Calu3 (cell line): ENCODE measurements at regions not wholly inside any gene's neighbourhood (a gene's known extent, or its start where the extent isn't known, plus 50 kb on each side); places are given as distances from the start of the nearest gene placed in this dataset.

Source experiments
- BruUV-seq: library from RNA; stranded (reverse); fragments of 400-500 nt; replicated peaks from 2 replicates; lab custom pipeline; 2021; lab: Mats Ljungman, UMichigan
- CTCF ChIA-PET: fragments of 300-600 bp; sonication (Branson Sonifier 250); formaldehyde crosslinking; loops from one replicate; lab custom pipeline; 2022; ENCODE audit warnings: antibody characterized with exemption; lab: Charles Lee
- DNase-seq: peaks from one replicate; pipeline ENCODE4 v3.0.0; 2022
- H3K27ac Mint-ChIP-seq: one replicate; pipeline ENCODE4 v1.8.0; 2022; ENCODE audit warnings: mixed read lengths; ENCODE audit not compliant: unreplicated experiment
- H3K27me3 Mint-ChIP-seq: one replicate; pipeline ENCODE4 v1.8.0; 2022; ENCODE audit warnings: mixed read lengths; ENCODE audit not compliant: unreplicated experiment
- H3K36me3 Mint-ChIP-seq: one replicate; pipeline ENCODE4 v1.8.0; 2022; ENCODE audit warnings: mild to moderate bottlenecking, moderate library complexity, mixed read lengths; ENCODE audit not compliant: insufficient read depth, unreplicated experiment
- H3K4me1 Mint-ChIP-seq: one replicate; pipeline ENCODE4 v1.8.0; 2022; ENCODE audit warnings: mild to moderate bottlenecking, low read depth, mixed read lengths; ENCODE audit not compliant: unreplicated experiment
- H3K4me3 Mint-ChIP-seq: one replicate; pipeline ENCODE4 v1.8.0; 2022; ENCODE audit warnings: mild to moderate bottlenecking, low read depth, moderate library complexity, mixed read lengths; ENCODE audit not compliant: unreplicated experiment
- H3K9me3 Mint-ChIP-seq: one replicate; pipeline ENCODE4 v1.8.0; 2022; ENCODE audit warnings: low read depth, mixed read lengths; ENCODE audit not compliant: unreplicated experiment
- CTCF ChIP-seq: fragments of 200-600 bp; IDR thresholded peaks from one replicate; pipeline ENCODE4 v1.8.0; 2022; ENCODE audit warnings: antibody characterized with exemption; ENCODE audit not compliant: unreplicated experiment
- intact Hi-C: fragments of 100-400 bp; cut with micrococcal nuclease; formaldehyde crosslinking; loops from one replicate; pipeline ENCODE4 v1.10.0; 2022; ENCODE audit not compliant: unreplicated experiment

GRCh38 chr17:72529386-72529785, 408.6 kb downstream of the SOX9 start:
- no peak overlapping the region for H3K27ac Mint-ChIP-seq
- no TSS peak for BruUV-seq
- intact Hi-C loops, result no loop called here

GRCh38 chr17:72530454-72530853, 409.6 kb downstream of the SOX9 start:
- H3K4me3 Mint-ChIP-seq, result no peak overlapping the region
- H3K27ac Mint-ChIP-seq, result no peak overlapping the region
- H3K9me3 Mint-ChIP-seq, result peaks cover 3% of the 10 kb centered on the region
- BruUV-seq, result no TSS peak
- H3K27me3 Mint-ChIP-seq, result no peaks in the 10 kb centered on the region
- peaks cover 45% of the 10 kb centered on the region for H3K4me1 Mint-ChIP-seq
- H3K36me3 Mint-ChIP-seq, result peaks cover 32% of the 10 kb centered on the region
- CTCF ChIA-PET, result no interaction called here
- no peak for TF ChIP-seq CTCF
- intact Hi-C loops, result no loop called here
- DNase-seq, result no peak

More at GRCh38 chr17:72529386-72529785, 408.6 kb downstream of the SOX9 start:
- CTCF ChIA-PET, result no interaction called here
- H3K9me3 Mint-ChIP-seq, result peaks cover 3% of the 10 kb centered on the region
- no peak overlapping the region for H3K4me3 Mint-ChIP-seq
- no peak for DNase-seq
- peaks cover 45% of the 10 kb centered on the region for H3K4me1 Mint-ChIP-seq
- peaks cover 31% of the 10 kb centered on the region for H3K36me3 Mint-ChIP-seq
- TF ChIP-seq CTCF, result no peak
- H3K27me3 Mint-ChIP-seq, result no peaks in the 10 kb centered on the region

- Mint-ChIP-seq H3K27me3 (no peaks in the 10 kb centered on the region), H3K4me1 (peaks cover 45% of the 10 kb centered on the region), H3K27ac (peak overlapping the region; percentile 64), H3K9me3 (peaks cover 3% of the 10 kb centered on the region), H3K36me3 (peaks cover 28% of the 10 kb centered on the region), H3K4me3 (no peak overlapping the region)
- no TSS peak for BruUV-seq
- CTCF ChIA-PET, result no interaction called here
- intact Hi-C loops, result no loop called here
- no peak for DNase-seq
- TF ChIP-seq CTCF, result no peak
Measured at GRCh38 chr17:72531729-72532128, 410.9 kb downstream of the SOX9 start.

GRCh38 chr17:72534265-72534664, 413.4 kb downstream of the SOX9 start:
- Mint-ChIP-seq H3K27me3 (no peaks in the 10 kb centered on the region), H3K9me3 (peaks cover 3% of the 10 kb centered on the region), H3K36me3 (peaks cover 37% of the 10 kb centered on the region), H3K4me3 (no peak overlapping the region), H3K4me1 (peaks cover 23% of the 10 kb centered on the region), H3K27ac (no peak overlapping the region)
- TF ChIP-seq CTCF, result no peak
- intact Hi-C loops, result no loop called here
- no peak for DNase-seq
- no TSS peak for BruUV-seq
- CTCF ChIA-PET, result no interaction called here

GRCh38 chr17:72534776-72535175, 414.0 kb downstream of the SOX9 start:
- no peak for TF ChIP-seq CTCF
- CTCF ChIA-PET, result no interaction called here
- intact Hi-C loops, result no loop called here
- H3K27ac Mint-ChIP-seq, result no peak overlapping the region
- DNase-seq, result no peak
- H3K9me3 Mint-ChIP-seq, result peaks cover 3% of the 10 kb centered on the region
- peaks cover 35% of the 10 kb centered on the region for H3K36me3 Mint-ChIP-seq
- peaks cover 22% of the 10 kb centered on the region for H3K4me1 Mint-ChIP-seq
- no TSS peak for BruUV-seq
- no peak overlapping the region for H3K4me3 Mint-ChIP-seq
- H3K27me3 Mint-ChIP-seq, result no peaks in the 10 kb centered on the region
